Loucy (cell line): ENCODE measurements at regions not wholly inside any gene's neighbourhood (a gene's known extent, or its start where the extent isn't known, plus 50 kb on each side); places are given as distances from the start of the nearest gene placed in this dataset.

Experiments used
- EZH2phosphoT487 ChIP-seq: fragments of 200-600 bp; IDR thresholded peaks from 2 replicates; pipeline ENCODE4 v1.6.1; 2018; ENCODE audit warnings: antibody characterized with exemption, mild to moderate bottlenecking, moderate library complexity, borderline replicate concordance
- TF ChIP-seq, protein P1 (sequence below): fragments of 200-600 bp; sonication (generic); conservative IDR thresholded peaks from 2 replicates; pipeline ENCODE4 v1.5.1; 2014; ENCODE audit warnings: mild to moderate bottlenecking, antibody characterized with exemption, low read length

DNA sequence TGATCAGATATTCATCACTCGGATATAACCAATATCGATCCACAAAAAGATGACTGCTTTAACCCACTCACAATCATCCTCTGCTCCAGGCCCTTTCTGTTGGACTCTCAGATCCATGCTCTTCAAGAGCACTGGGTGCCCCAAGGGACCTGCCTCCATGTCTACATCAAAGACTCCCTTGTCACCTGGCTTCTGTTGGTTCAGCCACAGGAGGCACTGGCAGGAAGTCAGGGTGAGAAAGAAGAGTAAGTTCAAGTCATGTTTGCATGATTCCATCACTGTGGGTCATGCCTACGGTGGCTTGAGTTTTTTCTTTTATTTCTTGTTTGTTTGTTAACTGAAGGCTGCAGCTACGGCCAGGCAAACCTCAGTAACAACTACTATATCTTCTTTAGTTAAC is 243.3 kb downstream of the ADGRG6 start:
- TF ChIP-seq EZH2phosphoT487 = no peak
- TF ChIP-seq, protein P1, sequence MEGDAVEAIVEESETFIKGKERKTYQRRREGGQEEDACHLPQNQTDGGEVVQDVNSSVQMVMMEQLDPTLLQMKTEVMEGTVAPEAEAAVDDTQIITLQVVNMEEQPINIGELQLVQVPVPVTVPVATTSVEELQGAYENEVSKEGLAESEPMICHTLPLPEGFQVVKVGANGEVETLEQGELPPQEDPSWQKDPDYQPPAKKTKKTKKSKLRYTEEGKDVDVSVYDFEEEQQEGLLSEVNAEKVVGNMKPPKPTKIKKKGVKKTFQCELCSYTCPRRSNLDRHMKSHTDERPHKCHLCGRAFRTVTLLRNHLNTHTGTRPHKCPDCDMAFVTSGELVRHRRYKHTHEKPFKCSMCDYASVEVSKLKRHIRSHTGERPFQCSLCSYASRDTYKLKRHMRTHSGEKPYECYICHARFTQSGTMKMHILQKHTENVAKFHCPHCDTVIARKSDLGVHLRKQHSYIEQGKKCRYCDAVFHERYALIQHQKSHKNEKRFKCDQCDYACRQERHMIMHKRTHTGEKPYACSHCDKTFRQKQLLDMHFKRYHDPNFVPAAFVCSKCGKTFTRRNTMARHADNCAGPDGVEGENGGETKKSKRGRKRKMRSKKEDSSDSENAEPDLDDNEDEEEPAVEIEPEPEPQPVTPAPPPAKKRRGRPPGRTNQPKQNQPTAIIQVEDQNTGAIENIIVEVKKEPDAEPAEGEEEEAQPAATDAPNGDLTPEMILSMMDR = no peak
